ENCODE measurements at regions not wholly inside any gene's neighbourhood (a gene's known extent, or its start where the extent isn't known, plus 50 kb on each side); places are given as distances from the start of the nearest gene placed in this dataset.

DNA sequence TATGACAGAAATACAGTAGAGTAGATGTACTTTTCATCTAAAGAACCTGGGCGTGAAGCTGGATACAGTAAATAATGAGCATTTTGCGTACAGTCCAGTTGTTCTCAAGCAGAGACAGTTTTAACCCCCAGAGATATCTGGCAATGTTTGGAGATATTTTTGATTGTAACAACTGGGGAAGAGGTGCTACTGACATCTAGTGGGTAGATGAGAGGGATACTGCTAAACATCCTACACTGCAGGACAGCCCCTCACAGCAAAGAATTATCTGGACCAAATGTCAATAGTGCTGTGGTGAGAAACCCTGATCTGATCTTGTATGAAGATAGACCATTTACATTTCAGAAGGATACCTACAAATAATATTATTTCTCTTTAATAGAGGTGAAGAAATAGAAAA, 200.2 kb upstream of the FAM47A start:
- no peak for TF ChIP-seq JUNB (CRISPR knock-in tag; conservative IDR thresholded peaks at IDR 0.05)
- TF ChIP-seq, protein P1, sequence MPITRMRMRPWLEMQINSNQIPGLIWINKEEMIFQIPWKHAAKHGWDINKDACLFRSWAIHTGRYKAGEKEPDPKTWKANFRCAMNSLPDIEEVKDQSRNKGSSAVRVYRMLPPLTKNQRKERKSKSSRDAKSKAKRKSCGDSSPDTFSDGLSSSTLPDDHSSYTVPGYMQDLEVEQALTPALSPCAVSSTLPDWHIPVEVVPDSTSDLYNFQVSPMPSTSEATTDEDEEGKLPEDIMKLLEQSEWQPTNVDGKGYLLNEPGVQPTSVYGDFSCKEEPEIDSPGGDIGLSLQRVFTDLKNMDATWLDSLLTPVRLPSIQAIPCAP (CRISPR knock-in tag; IDR thresholded peaks at IDR 0.05; ENCODE audit: borderline replicate concordance) = no peak
- TF ChIP-seq EZH2 (IDR thresholded peaks at IDR 0.05; ENCODE audit: borderline replicate concordance, low read depth, low read length) = no peak
- TF ChIP-seq POLR2A (conservative IDR thresholded peaks at IDR 0.05) = no peak
- TF ChIP-seq CREB1 (IDR thresholded peaks at IDR 0.05) = no peak
- no peak for TF ChIP-seq CREB1 (CRISPR knock-in tag; IDR thresholded peaks at IDR 0.05)
- no peak for TF ChIP-seq MYC (IDR thresholded peaks at IDR 0.05; ENCODE audit: low read depth, low read length)
- TF ChIP-seq MYC (CRISPR knock-in tag; IDR thresholded peaks at IDR 0.05; ENCODE audit: borderline replicate concordance, low read depth) = no peak
- TF ChIP-seq, protein P2, sequence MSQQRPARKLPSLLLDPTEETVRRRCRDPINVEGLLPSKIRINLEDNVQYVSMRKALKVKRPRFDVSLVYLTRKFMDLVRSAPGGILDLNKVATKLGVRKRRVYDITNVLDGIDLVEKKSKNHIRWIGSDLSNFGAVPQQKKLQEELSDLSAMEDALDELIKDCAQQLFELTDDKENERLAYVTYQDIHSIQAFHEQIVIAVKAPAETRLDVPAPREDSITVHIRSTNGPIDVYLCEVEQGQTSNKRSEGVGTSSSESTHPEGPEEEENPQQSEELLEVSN (IDR thresholded peaks at IDR 0.05; ENCODE audit: borderline replicate concordance in 1 of 2, extremely low read depth in 1 of 2, insufficient read depth in 1 of 2, insufficient read length in 1 of 2, low read depth in 1 of 2, low read length in 1 of 2, poor library complexity in 1 of 2, severe bottlenecking in 1 of 2) = no peak
- TF ChIP-seq ZFX (CRISPR knock-in tag; IDR thresholded peaks at IDR 0.05) = no peak
- TF ChIP-seq, protein P3, sequence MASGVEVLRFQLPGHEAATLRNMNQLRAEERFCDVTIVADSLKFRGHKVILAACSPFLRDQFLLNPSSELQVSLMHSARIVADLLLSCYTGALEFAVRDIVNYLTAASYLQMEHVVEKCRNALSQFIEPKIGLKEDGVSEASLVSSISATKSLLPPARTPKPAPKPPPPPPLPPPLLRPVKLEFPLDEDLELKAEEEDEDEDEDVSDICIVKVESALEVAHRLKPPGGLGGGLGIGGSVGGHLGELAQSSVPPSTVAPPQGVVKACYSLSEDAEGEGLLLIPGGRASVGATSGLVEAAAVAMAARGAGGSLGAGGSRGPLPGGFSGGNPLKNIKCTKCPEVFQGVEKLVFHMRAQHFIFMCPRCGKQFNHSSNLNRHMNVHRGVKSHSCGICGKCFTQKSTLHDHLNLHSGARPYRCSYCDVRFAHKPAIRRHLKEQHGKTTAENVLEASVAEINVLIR (CRISPR knock-in tag; IDR thresholded peaks at IDR 0.05) = no peak
- TF ChIP-seq, protein P4, sequence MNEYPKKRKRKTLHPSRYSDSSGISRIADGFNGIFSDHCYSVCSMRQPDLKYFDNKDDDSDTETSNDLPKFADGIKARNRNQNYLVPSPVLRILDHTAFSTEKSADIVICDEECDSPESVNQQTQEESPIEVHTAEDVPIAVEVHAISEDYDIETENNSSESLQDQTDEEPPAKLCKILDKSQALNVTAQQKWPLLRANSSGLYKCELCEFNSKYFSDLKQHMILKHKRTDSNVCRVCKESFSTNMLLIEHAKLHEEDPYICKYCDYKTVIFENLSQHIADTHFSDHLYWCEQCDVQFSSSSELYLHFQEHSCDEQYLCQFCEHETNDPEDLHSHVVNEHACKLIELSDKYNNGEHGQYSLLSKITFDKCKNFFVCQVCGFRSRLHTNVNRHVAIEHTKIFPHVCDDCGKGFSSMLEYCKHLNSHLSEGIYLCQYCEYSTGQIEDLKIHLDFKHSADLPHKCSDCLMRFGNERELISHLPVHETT (CRISPR knock-in tag; conservative IDR thresholded peaks at IDR 0.05 in 1 of 2, IDR thresholded peaks at IDR 0.05 in 1 of 2) = no peak
- TF ChIP-seq, protein P5, sequence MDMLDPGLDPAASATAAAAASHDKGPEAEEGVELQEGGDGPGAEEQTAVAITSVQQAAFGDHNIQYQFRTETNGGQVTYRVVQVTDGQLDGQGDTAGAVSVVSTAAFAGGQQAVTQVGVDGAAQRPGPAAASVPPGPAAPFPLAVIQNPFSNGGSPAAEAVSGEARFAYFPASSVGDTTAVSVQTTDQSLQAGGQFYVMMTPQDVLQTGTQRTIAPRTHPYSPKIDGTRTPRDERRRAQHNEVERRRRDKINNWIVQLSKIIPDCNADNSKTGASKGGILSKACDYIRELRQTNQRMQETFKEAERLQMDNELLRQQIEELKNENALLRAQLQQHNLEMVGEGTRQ (CRISPR knock-in tag; IDR thresholded peaks at IDR 0.05) = no peak

All from K562 (cell line).